Adipocyte (in vitro differentiated cells): ENCODE measurements at regions not wholly inside any gene's neighbourhood (a gene's known extent, or its start where the extent isn't known, plus 50 kb on each side); places are given as distances from the start of the nearest gene placed in this dataset.

Source experiments
- DNase-seq: peaks from one replicate; pipeline ENCODE4 v3.0.0-alpha.2; 2015; ENCODE audit warnings: low read depth
- H3K27me3 ChIP-seq: replicated peaks from 2 replicates; pipeline ENCODE4 v1.7.0; 2013; ENCODE audit warnings: mild to moderate bottlenecking, low read length, moderate library complexity; ENCODE audit not compliant: control insufficient read depth, insufficient read depth
- H3K36me3 ChIP-seq: 2 replicates; pipeline ENCODE4 v1.7.0; 2013; ENCODE audit warnings: low read length, mild to moderate bottlenecking, moderate library complexity; ENCODE audit not compliant: control insufficient read depth, insufficient read depth, severe bottlenecking
- H3K4me1 ChIP-seq: 2 replicates; pipeline ENCODE4 v1.7.0; 2013; ENCODE audit warnings: mild to moderate bottlenecking, low read length, moderate library complexity; ENCODE audit not compliant: control insufficient read depth, insufficient read depth
- H3K4me3 ChIP-seq: 2 replicates; pipeline ENCODE4 v1.7.0; 2013; ENCODE audit warnings: mild to moderate bottlenecking, low read length, moderate library complexity
- H3K9ac ChIP-seq: 2 replicates; pipeline ENCODE4 v1.7.0; 2013; ENCODE audit warnings: mild to moderate bottlenecking, low read length, moderate library complexity
- H3K9me3 ChIP-seq: 2 replicates; pipeline ENCODE4 v1.7.0; 2013; ENCODE audit warnings: mild to moderate bottlenecking, low read length, moderate library complexity; ENCODE audit not compliant: control insufficient read depth

DNA sequence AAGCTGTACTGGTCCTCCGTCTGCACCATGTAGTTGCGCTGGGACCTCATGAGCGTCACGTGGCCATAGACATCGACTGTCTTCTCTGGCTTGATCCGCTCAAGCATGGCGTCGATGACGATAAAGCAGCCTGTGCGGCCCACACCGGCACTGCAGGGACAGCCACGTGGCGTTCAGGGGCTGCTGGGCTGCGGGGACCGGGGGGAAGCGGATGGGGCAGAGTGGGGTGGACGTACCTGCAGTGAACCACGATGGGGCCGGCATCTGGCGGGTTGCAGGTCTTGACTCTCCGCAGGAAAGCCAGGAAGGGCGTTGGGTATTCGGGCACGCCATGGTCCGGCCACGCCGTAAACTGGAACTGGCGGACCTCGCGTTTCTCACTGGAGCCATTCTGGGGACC lies 128.5 kb downstream of the PTPRS start:
- peaks cover 94% of the 10 kb centered on the region for H3K36me3 ChIP-seq
- DNase-seq, result no peak
- H3K9ac ChIP-seq, result no peak overlapping the region
- H3K27me3 ChIP-seq, result no peaks in the 10 kb centered on the region
- H3K4me3 ChIP-seq, result no peak overlapping the region
- H3K9me3 ChIP-seq, result peaks cover 3% of the 10 kb centered on the region
- H3K4me1 ChIP-seq, result no peaks in the 10 kb centered on the region

DNA sequence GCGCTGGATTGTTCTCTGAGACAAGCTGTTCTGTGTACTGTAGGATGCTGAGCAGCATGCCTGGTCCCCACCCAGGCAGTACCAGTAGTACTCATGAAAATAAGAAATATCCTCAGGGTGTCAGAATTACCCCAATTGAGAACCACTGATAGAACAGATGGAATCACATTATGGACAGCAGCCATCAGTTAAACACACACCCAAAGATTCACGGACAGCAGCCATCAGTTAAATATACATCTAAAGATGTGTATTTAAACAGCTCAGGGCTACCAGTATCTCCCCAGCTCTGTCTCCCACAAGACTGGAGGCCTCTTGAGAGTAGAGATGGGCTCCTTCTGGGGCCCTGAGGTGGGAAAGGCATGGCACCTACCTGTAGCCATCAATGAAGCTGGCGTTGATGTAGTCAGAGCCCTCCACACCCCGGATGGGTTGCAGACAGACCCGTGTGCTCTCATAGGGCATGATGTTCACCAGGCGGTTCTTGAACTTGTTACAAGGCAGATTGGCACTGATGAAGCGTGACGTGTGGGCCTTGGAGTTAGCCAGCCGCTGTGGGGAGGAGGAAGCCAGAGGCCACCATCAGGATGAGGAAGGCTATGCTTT lies 129.3 kb downstream of the PTPRS start:
- no peak overlapping the region for H3K4me3 ChIP-seq
- H3K36me3 ChIP-seq, result peaks cover 91% of the 10 kb centered on the region
- peaks cover 3% of the 10 kb centered on the region for H3K9me3 ChIP-seq
- DNase-seq, result no peak
- H3K9ac ChIP-seq, result no peak overlapping the region
- no peaks in the 10 kb centered on the region for H3K4me1 ChIP-seq
- H3K27me3 ChIP-seq, result no peaks in the 10 kb centered on the region

DNA sequence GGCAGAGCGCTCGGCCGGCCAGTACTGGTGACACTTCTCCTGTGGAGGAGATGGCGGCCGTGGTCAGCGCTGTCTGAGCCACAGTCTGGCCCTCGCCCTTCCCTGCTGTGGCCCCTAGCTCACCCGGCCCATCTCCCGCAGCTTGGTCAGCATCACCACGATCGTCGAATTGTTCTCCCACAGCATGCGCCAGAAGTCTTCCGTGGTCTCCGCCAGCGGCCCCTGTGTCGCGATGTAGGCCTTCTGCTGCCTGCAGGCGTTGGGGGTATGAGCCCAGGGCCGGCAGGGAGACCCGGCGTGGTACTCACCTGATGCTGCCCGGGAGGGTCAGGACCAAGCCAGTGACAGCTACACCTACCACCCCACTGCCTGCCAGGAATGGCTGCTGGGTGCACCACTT lies 130.1 kb downstream of the PTPRS start:
- Histone ChIP-seq H3K4me3 (no peak overlapping the region), H3K9ac (no peak overlapping the region), H3K9me3 (peaks cover 3% of the 10 kb centered on the region), H3K4me1 (no peaks in the 10 kb centered on the region), H3K27me3 (no peaks in the 10 kb centered on the region), H3K36me3 (peaks cover 86% of the 10 kb centered on the region)
- DNase-seq, result no peak

DNA sequence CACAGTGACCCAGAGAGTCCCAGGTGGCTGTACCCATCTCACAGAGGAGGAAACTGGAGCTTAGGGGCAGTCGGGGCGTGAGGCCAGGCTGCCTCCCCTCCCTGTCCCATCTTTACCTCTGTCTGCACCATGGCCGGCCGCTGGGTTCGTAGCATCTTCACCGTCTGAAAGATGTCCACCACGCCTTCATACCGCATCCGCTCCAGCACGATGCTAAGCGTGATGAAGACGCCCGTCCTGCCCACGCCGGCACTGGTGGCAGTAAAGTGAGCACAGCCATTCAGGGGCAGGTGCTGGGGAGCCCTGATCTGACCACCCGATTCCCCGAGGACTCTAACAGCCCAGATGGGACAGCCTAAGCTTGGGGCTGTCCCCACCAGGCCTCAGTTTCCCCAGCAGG lies 132.8 kb downstream of the PTPRS start:
- Histone ChIP-seq H3K36me3 (peaks cover 65% of the 10 kb centered on the region), H3K27me3 (no peaks in the 10 kb centered on the region), H3K4me3 (no peak overlapping the region), H3K4me1 (no peaks in the 10 kb centered on the region), H3K9me3 (peaks cover 6% of the 10 kb centered on the region), H3K9ac (no peak overlapping the region)
- DNase-seq, result no peak

DNA sequence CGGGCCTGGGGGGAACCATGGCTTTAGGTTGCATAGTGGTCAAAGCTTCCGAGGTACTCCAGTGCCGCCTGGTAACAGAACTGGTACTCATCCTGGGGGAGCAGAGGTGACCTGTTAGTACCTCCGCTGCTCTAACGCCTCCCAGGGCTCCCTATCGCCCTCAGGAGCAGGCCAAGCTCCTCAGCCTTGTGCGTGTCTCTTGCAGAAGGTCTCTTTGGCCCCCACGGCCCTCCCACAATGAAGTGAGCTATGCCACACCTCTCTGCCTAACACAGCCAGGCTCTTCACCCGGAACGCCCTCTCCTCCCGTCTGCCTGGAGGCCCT lies 133.9 kb downstream of the PTPRS start:
- Histone ChIP-seq H3K4me1 (no peaks in the 10 kb centered on the region), H3K4me3 (no peak overlapping the region), H3K9me3 (peaks cover 11% of the 10 kb centered on the region), H3K9ac (no peak overlapping the region), H3K27me3 (no peaks in the 10 kb centered on the region), H3K36me3 (peaks cover 56% of the 10 kb centered on the region)
- no peak for DNase-seq

- Histone ChIP-seq H3K9ac (no peak overlapping the region), H3K4me3 (no peak overlapping the region), H3K4me1 (no peaks in the 10 kb centered on the region), H3K27me3 (no peaks in the 10 kb centered on the region), H3K9me3 (peaks cover 16% of the 10 kb centered on the region), H3K36me3 (peaks cover 51% of the 10 kb centered on the region)
- no peak for DNase-seq
These were observed 134.5 kb downstream of the PTPRS start for GRCh38 chr19:5205937-5206750.

- peaks cover 43% of the 10 kb centered on the region for H3K36me3 ChIP-seq
- H3K4me1 ChIP-seq, result no peaks in the 10 kb centered on the region
- no peak overlapping the region for H3K9ac ChIP-seq
- DNase-seq, result no peak
- no peaks in the 10 kb centered on the region for H3K27me3 ChIP-seq
- no peak overlapping the region for H3K4me3 ChIP-seq
- H3K9me3 ChIP-seq, result peaks cover 21% of the 10 kb centered on the region
These were observed 135.2 kb downstream of the PTPRS start for GRCh38 chr19:5205381-5205780.

- Histone ChIP-seq H3K27me3 (no peaks in the 10 kb centered on the region), H3K4me3 (no peak overlapping the region), H3K9ac (no peak overlapping the region), H3K4me1 (no peaks in the 10 kb centered on the region), H3K36me3 (peaks cover 32% of the 10 kb centered on the region), H3K9me3 (peaks cover 29% of the 10 kb centered on the region)
- DNase-seq, result no peak
These were observed 136.4 kb downstream of the PTPRS start for GRCh38 chr19:5204212-5204611.
